Rectal smooth muscle tissue (tissue), 1 donor: ENCODE measurements at regions not wholly inside any gene's neighbourhood (a gene's known extent, or its start where the extent isn't known, plus 50 kb on each side); places are given as distances from the start of the nearest gene placed in this dataset.

Source experiments
- H3K27ac ChIP-seq: one replicate; pipeline ENCODE4 v1.7.0; 2013; ENCODE audit warnings: low read depth, low read length, inconsistent platforms
- H3K27me3 ChIP-seq: one replicate; pipeline ENCODE4 v1.7.0; 2013; ENCODE audit warnings: low read length; ENCODE audit not compliant: control insufficient read depth, insufficient read depth
- H3K36me3 ChIP-seq: one replicate; pipeline ENCODE4 v1.7.0; 2013; ENCODE audit warnings: low read length; ENCODE audit not compliant: control insufficient read depth, insufficient read depth
- H3K4me1 ChIP-seq: one replicate; pipeline ENCODE4 v1.7.0; 2013; ENCODE audit warnings: low read length; ENCODE audit not compliant: control insufficient read depth, insufficient read depth
- H3K4me3 ChIP-seq: one replicate; pipeline ENCODE4 v1.7.0; 2013; ENCODE audit warnings: low read length
- H3K9ac ChIP-seq: one replicate; pipeline ENCODE4 v1.7.0; 2013; ENCODE audit warnings: low read length

DNA sequence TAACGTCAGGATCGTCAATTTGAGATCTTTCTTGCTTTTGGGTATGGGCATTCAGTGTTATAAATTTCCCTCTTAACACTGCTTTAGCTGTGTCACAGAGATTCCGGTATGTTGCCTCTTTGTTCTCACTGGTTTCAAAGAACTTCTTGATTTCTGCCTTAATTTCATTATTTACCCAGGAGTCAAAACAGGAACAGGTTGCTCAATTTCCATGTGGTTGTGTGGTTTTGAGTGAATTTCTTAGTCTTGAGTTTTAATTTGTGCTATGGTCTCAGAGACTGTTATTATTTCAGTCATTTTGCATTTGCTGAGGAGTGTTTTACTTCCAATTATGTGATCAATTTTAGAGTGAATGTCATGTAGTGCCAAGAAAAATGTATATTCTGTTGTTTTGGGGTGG, 153.1 kb downstream of the PCDH17 start:
- H3K9ac ChIP-seq, result no peak overlapping the region
- H3K27me3 ChIP-seq, result no peaks in the 10 kb centered on the region
- H3K27ac ChIP-seq, result no peak overlapping the region
- H3K4me1 ChIP-seq, result no peaks in the 10 kb centered on the region
- no peak overlapping the region for H3K4me3 ChIP-seq
- H3K36me3 ChIP-seq, result no peaks in the 10 kb centered on the region

DNA sequence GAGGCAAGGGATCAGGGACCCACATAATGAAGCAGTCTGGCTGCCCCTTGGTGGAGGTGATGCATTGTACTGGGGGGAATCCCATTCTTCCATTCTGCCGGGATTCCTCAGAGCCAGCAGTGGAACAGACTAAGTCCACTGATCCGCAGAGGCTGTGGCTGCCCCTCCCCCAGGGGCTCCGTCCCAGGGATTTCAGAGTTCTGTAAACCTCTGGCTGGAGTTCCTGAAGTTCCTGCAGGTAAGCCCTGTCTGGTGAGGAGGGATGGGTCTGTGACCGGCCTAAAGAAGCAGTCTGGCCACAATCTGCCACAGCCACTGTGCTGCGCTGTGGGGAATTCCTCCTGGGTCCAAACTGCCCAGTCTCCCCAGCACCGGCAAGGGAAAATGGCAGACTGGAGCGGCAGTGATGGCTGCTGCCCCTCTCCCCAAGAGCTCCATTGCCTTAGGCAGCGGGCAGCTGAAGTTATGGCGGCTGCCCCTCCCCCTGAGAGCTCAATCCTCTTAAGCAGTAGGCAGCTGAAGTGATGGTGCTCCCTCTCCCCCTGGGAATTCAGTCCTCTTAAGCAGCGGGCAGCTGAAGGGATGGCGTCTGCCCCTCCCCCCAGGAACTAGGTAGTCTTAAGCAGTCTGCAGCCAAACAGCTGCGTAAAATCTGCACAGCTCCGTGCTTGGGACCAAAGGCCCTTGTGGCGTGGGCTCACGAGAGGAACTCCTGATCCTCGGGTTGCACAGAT, 155.7 kb downstream of the PCDH17 start:
- H3K36me3 ChIP-seq, result no peaks in the 10 kb centered on the region
- no peaks in the 10 kb centered on the region for H3K27me3 ChIP-seq
- no peak overlapping the region for H3K27ac ChIP-seq
- H3K9ac ChIP-seq, result no peak overlapping the region
- no peak overlapping the region for H3K4me3 ChIP-seq
- H3K4me1 ChIP-seq, result no peaks in the 10 kb centered on the region

GRCh38 chr13:57799624-57800023, 168.1 kb downstream of the PCDH17 start:
- no peaks in the 10 kb centered on the region for H3K36me3 ChIP-seq
- H3K27me3 ChIP-seq, result no peaks in the 10 kb centered on the region
- no peak overlapping the region for H3K4me3 ChIP-seq
- H3K9ac ChIP-seq, result no peak overlapping the region
- no peaks in the 10 kb centered on the region for H3K4me1 ChIP-seq
- H3K27ac ChIP-seq, result no peak overlapping the region

- no peak overlapping the region for H3K27ac ChIP-seq
- H3K4me1 ChIP-seq, result no peaks in the 10 kb centered on the region
- no peak overlapping the region for H3K4me3 ChIP-seq
- H3K9ac ChIP-seq, result no peak overlapping the region
- no peaks in the 10 kb centered on the region for H3K36me3 ChIP-seq
- H3K27me3 ChIP-seq, result no peaks in the 10 kb centered on the region
Measured at GRCh38 chr13:57813651-57814050, 182.1 kb downstream of the PCDH17 start.

DNA sequence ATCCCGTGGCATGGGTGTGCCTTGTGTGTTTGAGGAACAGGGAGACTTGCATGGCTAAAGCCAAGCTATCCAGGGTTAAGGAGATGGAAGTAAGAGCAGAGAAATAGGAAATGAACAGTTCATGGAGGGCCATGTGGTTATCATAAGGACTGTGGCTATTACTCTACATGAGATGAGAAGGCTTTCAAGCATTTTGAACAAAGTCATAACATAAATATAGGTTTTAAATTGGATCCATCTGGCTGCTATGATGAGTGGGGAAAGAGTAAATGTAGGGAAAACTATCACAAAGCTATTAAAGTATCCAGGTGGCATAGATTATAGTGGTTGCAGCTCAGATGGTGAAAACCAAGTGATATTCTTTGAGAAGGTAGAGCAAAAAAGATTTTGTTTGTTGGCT, 184.1 kb downstream of the PCDH17 start:
- Histone ChIP-seq H3K4me3 (no peak overlapping the region), H3K4me1 (no peaks in the 10 kb centered on the region), H3K27me3 (no peaks in the 10 kb centered on the region), H3K9ac (no peak overlapping the region), H3K36me3 (no peaks in the 10 kb centered on the region), H3K27ac (no peak overlapping the region)

DNA sequence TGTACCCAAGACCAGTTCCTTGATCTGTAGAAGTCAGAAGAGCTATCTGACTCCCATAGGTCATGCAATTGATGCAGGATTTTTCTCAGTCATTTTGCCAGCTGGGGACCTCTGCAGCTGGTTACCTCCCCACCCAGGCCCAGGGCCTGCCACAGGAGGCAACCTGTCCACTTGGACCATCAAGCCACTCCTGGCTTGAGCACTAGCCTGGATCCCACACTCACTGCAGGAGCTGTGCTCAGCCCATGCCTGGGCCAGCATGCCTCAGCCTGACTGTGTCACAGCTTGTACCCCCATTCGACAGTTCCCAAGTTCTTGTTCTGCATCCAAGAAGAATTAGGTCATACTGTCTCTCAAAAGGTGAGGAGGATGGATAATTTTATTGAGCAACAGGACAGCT, 189.4 kb downstream of the PCDH17 start:
- H3K4me1 ChIP-seq, result no peaks in the 10 kb centered on the region
- no peak overlapping the region for H3K9ac ChIP-seq
- H3K36me3 ChIP-seq, result no peaks in the 10 kb centered on the region
- no peak overlapping the region for H3K4me3 ChIP-seq
- no peak overlapping the region for H3K27ac ChIP-seq
- H3K27me3 ChIP-seq, result no peaks in the 10 kb centered on the region

DNA sequence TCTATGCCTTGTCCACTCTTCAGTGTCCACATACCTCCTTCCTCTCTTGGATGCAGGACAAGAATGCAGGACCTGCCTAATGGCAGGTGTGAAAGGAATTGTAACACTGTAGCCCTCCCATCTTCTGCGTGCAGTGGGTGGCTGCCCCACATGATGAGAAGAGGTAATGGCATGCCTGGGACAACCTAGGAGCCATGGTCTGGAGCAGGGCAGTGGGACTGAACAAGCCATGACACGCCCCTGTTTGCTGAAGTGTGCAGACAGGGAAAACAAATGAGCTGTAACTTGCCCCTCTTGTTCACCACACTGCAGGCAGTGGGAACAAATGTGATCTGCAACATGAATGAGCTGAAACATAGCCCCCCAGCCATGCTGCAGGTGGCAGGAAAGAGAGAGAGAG, 192.2 kb downstream of the PCDH17 start:
- H3K27me3 ChIP-seq, result no peaks in the 10 kb centered on the region

DNA sequence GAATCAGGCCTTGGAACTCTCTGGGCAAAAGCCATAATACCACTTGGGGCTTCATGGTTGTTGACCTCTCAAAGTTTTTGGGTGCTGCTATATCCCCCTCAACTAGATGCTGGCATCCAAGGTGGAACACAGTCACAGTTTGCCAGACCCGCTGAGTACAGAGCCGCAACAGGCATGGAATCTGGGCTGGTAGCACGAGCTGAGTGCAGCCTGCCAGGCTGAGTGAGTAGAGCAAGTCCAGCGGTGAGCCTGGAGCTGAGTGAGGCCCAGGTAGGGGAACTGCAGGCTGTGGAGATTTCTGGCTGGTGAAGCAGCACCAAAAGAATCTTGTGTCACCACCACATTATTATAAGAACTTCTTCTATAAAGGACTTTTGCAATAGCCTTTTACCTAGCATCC, 192.6 kb downstream of the PCDH17 start:
- no peaks in the 10 kb centered on the region for H3K4me1 ChIP-seq

More for the DNA sequence above, 192.2 kb downstream of the PCDH17 start:
- Histone ChIP-seq H3K4me1 (no peaks in the 10 kb centered on the region), H3K36me3 (no peaks in the 10 kb centered on the region), H3K4me3 (no peak overlapping the region), H3K9ac (no peak overlapping the region), H3K27ac (no peak overlapping the region)

DNA sequence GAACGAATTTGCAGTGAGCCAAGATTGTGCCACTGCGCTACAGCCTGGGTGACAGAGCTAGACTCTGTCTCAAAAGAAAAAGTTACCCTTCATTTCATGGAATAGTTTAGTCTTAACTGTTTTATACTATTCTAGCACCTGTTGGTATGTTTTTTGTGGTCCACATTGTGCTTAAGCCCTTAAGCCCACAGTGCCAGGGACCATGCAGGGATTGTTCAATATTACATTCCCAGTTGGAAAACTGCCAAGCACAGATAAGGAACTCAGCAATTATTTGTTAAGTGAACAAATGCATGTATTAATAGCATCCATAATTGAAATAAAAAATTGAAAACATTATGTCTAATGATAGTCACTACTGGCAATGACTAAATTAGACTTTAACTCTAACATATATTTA, 193.5 kb downstream of the PCDH17 start:
- no peaks in the 10 kb centered on the region for H3K4me1 ChIP-seq
- no peaks in the 10 kb centered on the region for H3K36me3 ChIP-seq
- no peaks in the 10 kb centered on the region for H3K27me3 ChIP-seq
- no peak overlapping the region for H3K4me3 ChIP-seq
- H3K9ac ChIP-seq, result no peak overlapping the region
- H3K27ac ChIP-seq, result no peak overlapping the region

More for the DNA sequence above, 192.6 kb downstream of the PCDH17 start:
- H3K27ac ChIP-seq, result no peak overlapping the region
- no peak overlapping the region for H3K4me3 ChIP-seq
- H3K27me3 ChIP-seq, result no peaks in the 10 kb centered on the region
- H3K36me3 ChIP-seq, result no peaks in the 10 kb centered on the region
- H3K9ac ChIP-seq, result no peak overlapping the region

DNA sequence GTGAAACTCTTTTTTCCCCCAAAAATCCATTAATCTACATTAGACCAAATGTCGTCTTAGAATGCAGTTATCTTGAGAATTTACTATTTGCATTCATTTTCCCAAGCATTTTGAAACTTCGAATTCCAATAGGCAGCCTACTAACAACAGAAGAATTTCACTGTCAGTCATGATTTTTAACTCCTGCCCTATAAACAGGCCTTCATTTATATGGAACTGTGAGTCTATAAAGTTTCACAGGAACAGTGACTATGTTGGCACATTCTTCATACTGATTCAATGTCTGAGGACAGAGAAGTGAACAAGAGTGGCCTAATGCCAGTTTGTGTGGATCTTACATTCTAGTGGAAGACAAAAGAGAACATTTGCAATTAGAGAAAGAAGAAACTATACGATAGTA, 198.0 kb downstream of the PCDH17 start:
- Histone ChIP-seq H3K36me3 (no peaks in the 10 kb centered on the region), H3K27ac (no peak overlapping the region), H3K4me1 (no peaks in the 10 kb centered on the region), H3K27me3 (no peaks in the 10 kb centered on the region), H3K4me3 (no peak overlapping the region), H3K9ac (no peak overlapping the region)

DNA sequence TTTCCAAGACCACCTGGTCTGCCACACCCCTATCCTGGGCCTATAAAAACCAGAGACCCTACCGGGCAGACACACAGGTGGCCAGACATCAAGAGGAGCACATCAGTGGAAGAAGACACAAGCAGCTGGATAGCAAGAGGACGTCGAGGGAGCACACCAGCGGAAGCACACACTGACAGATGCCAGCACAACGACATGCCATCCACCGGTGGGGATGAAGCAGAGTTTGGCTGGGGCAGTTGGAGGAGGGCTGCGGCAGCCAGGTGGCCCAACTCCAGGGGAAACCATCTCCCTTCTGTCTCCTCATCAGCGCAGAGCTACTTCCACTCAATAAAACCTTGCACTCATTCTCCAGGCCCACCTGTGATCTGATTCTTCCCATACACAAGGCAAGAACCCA, 200.6 kb downstream of the PCDH17 start:
- H3K36me3 ChIP-seq, result no peaks in the 10 kb centered on the region
- H3K9ac ChIP-seq, result no peak overlapping the region
- no peaks in the 10 kb centered on the region for H3K4me1 ChIP-seq
- H3K4me3 ChIP-seq, result no peak overlapping the region
- H3K27ac ChIP-seq, result no peak overlapping the region
- no peaks in the 10 kb centered on the region for H3K27me3 ChIP-seq

DNA sequence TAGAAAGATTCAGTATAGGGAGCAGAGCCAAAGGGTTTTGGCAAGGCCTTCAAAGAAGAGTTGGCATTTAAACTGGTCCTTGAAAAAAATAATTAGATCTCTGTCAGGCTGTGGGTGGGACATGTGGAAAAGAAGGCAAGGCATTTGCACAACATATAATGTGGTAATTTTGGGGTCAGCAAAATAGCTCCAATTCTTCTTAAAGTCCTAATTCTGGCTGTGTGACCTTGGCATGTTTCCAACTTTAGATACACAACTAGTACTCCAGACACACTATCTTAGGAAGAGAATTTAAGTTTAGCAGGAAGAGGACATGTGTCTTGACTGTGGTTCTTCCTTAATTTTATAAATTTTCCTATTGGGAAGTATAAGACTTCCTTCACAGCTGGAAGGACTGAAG, 206.3 kb downstream of the PCDH17 start:
- H3K4me1 ChIP-seq, result no peaks in the 10 kb centered on the region
- H3K36me3 ChIP-seq, result no peaks in the 10 kb centered on the region
- no peaks in the 10 kb centered on the region for H3K27me3 ChIP-seq
- H3K4me3 ChIP-seq, result no peak overlapping the region
- no peak overlapping the region for H3K9ac ChIP-seq
- H3K27ac ChIP-seq, result no peak overlapping the region

GRCh38 chr13:57843521-57843920, 212.0 kb downstream of the PCDH17 start:
- no peak overlapping the region for H3K9ac ChIP-seq
- H3K27me3 ChIP-seq, result no peaks in the 10 kb centered on the region
- H3K4me1 ChIP-seq, result no peaks in the 10 kb centered on the region
- no peak overlapping the region for H3K4me3 ChIP-seq
- H3K36me3 ChIP-seq, result no peaks in the 10 kb centered on the region
- H3K27ac ChIP-seq, result no peak overlapping the region
